GM23338 (cell line): ENCODE measurements at regions not wholly inside any gene's neighbourhood (a gene's known extent, or its start where the extent isn't known, plus 50 kb on each side); places are given as distances from the start of the nearest gene placed in this dataset.

Experiments
- ATAC-seq: fragments of 200-7000 bp; cut with Tn5 transposase; 3 replicates; pipeline ENCODE4 v1.9.1; 2020
- DNase-seq: peaks from one replicate; pipeline ENCODE4 v3.0.0-alpha.2; 2015; ENCODE audit warnings: low spot score
- H2AFZ ChIP-seq: fragments of 200-600 bp; sonication (generic); 2 replicates; pipeline ENCODE4 v1.8.0; 2016; ENCODE audit warnings: antibody characterized with exemption, mild to moderate bottlenecking, moderate library complexity
- H3F3A ChIP-seq: fragments of 200-600 bp; sonication (generic); replicated peaks from 2 replicates; pipeline ENCODE4 v1.8.0; 2017; ENCODE audit warnings: antibody characterized with exemption, mixed run types, low read depth
- H3K27ac ChIP-seq: fragments of 200-600 bp; sonication (generic); 2 replicates; pipeline ENCODE4 v1.6.1; 2016; ENCODE audit warnings: low read depth
- H3K27me3 ChIP-seq: fragments of 200-600 bp; sonication (generic); 2 replicates; pipeline ENCODE4 v1.8.0; 2016; ENCODE audit warnings: mild to moderate bottlenecking, mixed run types, moderate library complexity; ENCODE audit not compliant: insufficient read depth
- H3K36me3 ChIP-seq: fragments of 200-600 bp; sonication (generic); 2 replicates; pipeline ENCODE4 v1.8.0; 2016; ENCODE audit warnings: mild to moderate bottlenecking; ENCODE audit not compliant: insufficient read depth
- H3K4me1 ChIP-seq: fragments of 200-600 bp; sonication (generic); 2 replicates; pipeline ENCODE4 v1.8.0; 2016; ENCODE audit warnings: mild to moderate bottlenecking, moderate library complexity; ENCODE audit not compliant: insufficient read depth
- H3K4me2 ChIP-seq: fragments of 200-600 bp; sonication (generic); 2 replicates; pipeline ENCODE4 v1.7.1; 2017; ENCODE audit warnings: mixed run types
- H3K4me3 ChIP-seq: fragments of 200-600 bp; sonication (generic); 2 replicates; pipeline ENCODE4 v1.6.1; 2016; ENCODE audit warnings: mixed run types
- H3K79me2 ChIP-seq: fragments of 200-600 bp; sonication (generic); replicated peaks from 2 replicates; pipeline ENCODE4 v1.8.0; 2017; ENCODE audit warnings: mild to moderate bottlenecking; ENCODE audit not compliant: insufficient read depth
- H3K9me2 ChIP-seq: fragments of 200-600 bp; sonication (generic); 2 replicates; pipeline ENCODE4 v1.8.0; 2017; ENCODE audit not compliant: insufficient read depth
- H4K20me1 ChIP-seq: fragments of 200-600 bp; sonication (generic); replicated peaks from 2 replicates; pipeline ENCODE4 v1.8.0; 2017; ENCODE audit warnings: mild to moderate bottlenecking; ENCODE audit not compliant: insufficient read depth
- H3K27ac Mint-ChIP-seq: 2 replicates; pipeline ENCODE4 v1.8.0; 2020; ENCODE audit warnings: inconsistent platforms, mild to moderate bottlenecking, moderate library complexity, mixed read lengths
- H3K27me3 Mint-ChIP-seq: 3 replicates; pipeline ENCODE4 v1.8.0; 2022; ENCODE audit warnings: low read depth, mild to moderate bottlenecking, moderate library complexity, mixed read lengths, inconsistent platforms; ENCODE audit not compliant: insufficient read depth, poor library complexity
- H3K36me3 Mint-ChIP-seq: 3 replicates; pipeline ENCODE4 v1.8.0; 2021; ENCODE audit warnings: low read depth, mild to moderate bottlenecking, inconsistent platforms, moderate library complexity, mixed read lengths
- H3K4me1 Mint-ChIP-seq: 3 replicates; pipeline ENCODE4 v1.8.0; 2020; ENCODE audit warnings: mild to moderate bottlenecking, inconsistent platforms, mixed read lengths
- H3K4me3 Mint-ChIP-seq: 3 replicates; pipeline ENCODE4 v1.8.0; 2021; ENCODE audit warnings: moderate library complexity, mild to moderate bottlenecking, inconsistent platforms, mixed read lengths
- H3K9me3 Mint-ChIP-seq: 3 replicates; pipeline ENCODE4 v1.8.0; 2020; ENCODE audit warnings: moderate library complexity, mild to moderate bottlenecking, inconsistent platforms, mixed read lengths
- CREB1 ChIP-seq: fragments of 250-450 bp; sonication (Bioruptor Pico); IDR thresholded peaks from 2 replicates; pipeline ENCODE4 v1.5.0; 2020; ENCODE audit warnings: low read depth, mild to moderate bottlenecking, moderate library complexity
- CTCF ChIP-seq, 2 experiments: fragments of 200-600 bp in 1 of 2; sonication (generic) in 1 of 2; conservative IDR thresholded peaks; 2 replicates each; pipeline versions ENCODE4 v1.5.1 to v1.6.1; 2016 to 2017; ENCODE audit warnings: antibody characterized with exemption in 2 of 2, low read depth in 2 of 2, mild to moderate bottlenecking in 2 of 2, moderate library complexity in 1 of 2
- ETS1 ChIP-seq: IDR thresholded peaks from 2 replicates; pipeline ENCODE4 v1.6.1; 2016; ENCODE audit warnings: antibody characterized with exemption
- JUNB ChIP-seq: IDR thresholded peaks from one replicate; pipeline ENCODE4 v1.6.1; 2016; ENCODE audit warnings: antibody characterized with exemption; ENCODE audit not compliant: unreplicated experiment
- NANOG ChIP-seq: IDR thresholded peaks from 2 replicates; pipeline ENCODE4 v1.6.1; 2016; ENCODE audit warnings: antibody characterized with exemption, borderline replicate concordance
- POLR2AphosphoS5 ChIP-seq: IDR thresholded peaks from 2 replicates; pipeline ENCODE4 v1.6.1; 2016; ENCODE audit warnings: antibody characterized with exemption, low read depth
- REST ChIP-seq: IDR thresholded peaks from one replicate; pipeline ENCODE4 v1.6.1; 2018; ENCODE audit warnings: antibody characterized with exemption; ENCODE audit not compliant: unreplicated experiment
- STAT1 ChIP-seq: IDR thresholded peaks from one replicate; pipeline ENCODE4 v1.6.1; 2016; ENCODE audit warnings: antibody characterized with exemption; ENCODE audit not compliant: unreplicated experiment
- ZNF331 ChIP-seq: fragments of 250-450 bp; sonication (Bioruptor Pico); IDR thresholded peaks from 2 replicates; pipeline ENCODE4 v1.5.0; 2020; ENCODE audit warnings: low read depth, mild to moderate bottlenecking, moderate library complexity

GRCh38 chr18:1488394-1488793, 583.7 kb downstream of the ADCYAP1 start (continued):
- TF ChIP-seq ETS1 (no peak), JUNB (no peak), ZNF331 (CRISPR knock-in tag) (no peak), NANOG (no peak), CTCF (conservative IDR thresholded peaks at IDR 0.05; ENCODE audit: low read depth in 2 of 2) (no peak), POLR2AphosphoS5 (no peak)

- H3K27ac ChIP-seq = no peak overlapping the region
- ATAC-seq (no peak), DNase-seq (no peak)
- H3K36me3 Mint-ChIP-seq = no peaks in the 10 kb centered on the region
- H4K20me1 ChIP-seq = no peaks in the 10 kb centered on the region
- H3K4me1 Mint-ChIP-seq = no peaks in the 10 kb centered on the region
- H3K4me3 Mint-ChIP-seq = no peak overlapping the region
- no peaks in the 10 kb centered on the region for H3K9me2 ChIP-seq
- H3K27me3 ChIP-seq = no peaks in the 10 kb centered on the region
- no peak for TF ChIP-seq REST
- TF ChIP-seq POLR2AphosphoS5 = no peak
- TF ChIP-seq STAT1 = no peak
- no peak for TF ChIP-seq NANOG
- peaks cover 5% of the 10 kb centered on the region; the same call in 2 of the 3 replicates for H3K9me3 Mint-ChIP-seq
- H2AFZ ChIP-seq = no peak overlapping the region
- no peak overlapping the region for H3K4me3 ChIP-seq
- no peaks in the 10 kb centered on the region for H3K27me3 Mint-ChIP-seq
- no peak overlapping the region for H3K4me2 ChIP-seq
- H3K36me3 ChIP-seq = no peaks in the 10 kb centered on the region
- no peaks in the 10 kb centered on the region for H3F3A ChIP-seq
- no peak overlapping the region for H3K27ac Mint-ChIP-seq
- no peaks in the 10 kb centered on the region for H3K4me1 ChIP-seq
- no peaks in the 10 kb centered on the region for H3K79me2 ChIP-seq
Measured at GRCh38 chr18:1488957-1489356, 584.3 kb downstream of the ADCYAP1 start.

- Mint-ChIP-seq H3K9me3 (peaks cover 26% of the 10 kb centered on the region; the same call in 2 of the 3 replicates), H3K4me1 (no peaks in the 10 kb centered on the region), H3K27ac (no peak overlapping the region), H3K36me3 (peaks cover 9% of the 10 kb centered on the region; the same call in 2 of the 3 replicates), H3K4me3 (no peak overlapping the region), H3K27me3 (no peaks in the 10 kb centered on the region)
- no peaks in the 10 kb centered on the region for H3K27me3 ChIP-seq
- no peaks in the 10 kb centered on the region for H4K20me1 ChIP-seq
- TF ChIP-seq CREB1 (no peak), REST (no peak), POLR2AphosphoS5 (no peak)
- no peak overlapping the region for H3K27ac ChIP-seq
- no peak overlapping the region for H3K4me2 ChIP-seq
- ATAC-seq (no peak), DNase-seq (no peak)
- no peaks in the 10 kb centered on the region for H3K4me1 ChIP-seq
- H3F3A ChIP-seq = no peaks in the 10 kb centered on the region
- H2AFZ ChIP-seq = no peak overlapping the region
- H3K36me3 ChIP-seq = no peaks in the 10 kb centered on the region
- no peaks in the 10 kb centered on the region for H3K79me2 ChIP-seq
- no peaks in the 10 kb centered on the region for H3K9me2 ChIP-seq
- no peak overlapping the region for H3K4me3 ChIP-seq
Measured at GRCh38 chr18:1495387-1495786, 590.7 kb downstream of the ADCYAP1 start.
